BLaER1 (cell line): ENCODE measurements at regions not wholly inside any gene's neighbourhood (a gene's known extent, or its start where the extent isn't known, plus 50 kb on each side); places are given as distances from the start of the nearest gene placed in this dataset.
A peak's percentile ranks its signal among the peaks of the same experiment; 100 is the strongest.
"Not testable (repeated sequence)": the region's sequence is repeated elsewhere in the genome, so short reads cannot be mapped to it uniquely, and the experiment has no call there.

Experiments
- H3K27ac ChIP-seq: shearing (Covaris generic); formaldehyde crosslinking; 2 replicates; pipeline ENCODE4 v1.8.1; 2022
- H3K27me3 ChIP-seq: shearing (Covaris generic); formaldehyde crosslinking; 2 replicates; pipeline ENCODE4 v1.8.1; 2022
- H3K36me3 ChIP-seq: shearing (Covaris generic); formaldehyde crosslinking; 2 replicates; pipeline ENCODE4 v1.8.1; 2022
- H3K4me1 ChIP-seq: shearing (Covaris generic); formaldehyde crosslinking; 2 replicates; pipeline ENCODE4 v1.8.1; 2022
- H3K4me2 ChIP-seq: shearing (Covaris generic); formaldehyde crosslinking; 2 replicates; pipeline ENCODE4 v1.8.1; 2022
- H3K4me3 ChIP-seq: shearing (Covaris generic); formaldehyde crosslinking; 2 replicates; pipeline ENCODE4 v1.8.1; 2022
- H3K9ac ChIP-seq: shearing (Covaris generic); formaldehyde crosslinking; 2 replicates; pipeline ENCODE4 v1.8.1; 2022
- H3K9me3 ChIP-seq: shearing (Covaris generic); formaldehyde crosslinking; 2 replicates; pipeline ENCODE4 v1.8.1; 2022
- H4K20me1 ChIP-seq: shearing (Covaris generic); formaldehyde crosslinking; 2 replicates; pipeline ENCODE4 v1.8.1; 2022
- Cebpa-rat ChIP-seq: shearing (Covaris generic); IDR thresholded peaks from 2 replicates; pipeline ENCODE4 v1.8.1; 2022

- Histone ChIP-seq H3K4me2 (no peak overlapping the region), H4K20me1 (no peaks in the 10 kb centered on the region), H3K27me3 (no peaks in the 10 kb centered on the region), H3K27ac (no peak overlapping the region), H3K36me3 (no peaks in the 10 kb centered on the region), H3K4me3 (no peak overlapping the region), H3K9ac (no peak overlapping the region), H3K4me1 (no peaks in the 10 kb centered on the region), H3K9me3 (no peaks in the 10 kb centered on the region; the same call in 1 of the 2 replicates)
- no peak for TF ChIP-seq Cebpa-rat
These were observed 468.2 kb upstream of the CCDC196 start for GRCh38 chr14:66017927-66018326.

DNA sequence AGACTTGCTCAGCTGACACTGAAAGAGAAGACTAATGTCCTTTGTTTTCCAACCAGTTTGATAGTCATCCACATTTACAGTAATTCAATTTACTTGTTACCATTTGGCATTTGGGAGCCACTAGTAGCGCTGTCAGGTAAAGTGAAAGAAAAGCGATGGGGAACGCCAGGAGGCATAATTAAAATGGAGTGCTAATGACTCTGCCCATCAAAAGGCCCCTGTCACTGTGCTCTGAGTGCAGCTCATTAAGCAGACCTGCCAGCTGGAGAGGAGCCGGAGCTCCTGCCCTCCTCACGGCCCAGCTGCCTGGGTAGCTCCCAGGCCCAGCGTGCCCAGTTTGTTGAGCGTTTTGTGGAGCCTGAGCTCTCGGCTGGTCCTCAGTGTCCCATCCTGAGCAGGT lies 463.6 kb upstream of the CCDC196 start:
- Histone ChIP-seq H3K4me2 (no peak overlapping the region), H3K4me1 (no peaks in the 10 kb centered on the region), H3K27me3 (no peaks in the 10 kb centered on the region), H3K27ac (no peak overlapping the region), H4K20me1 (no peaks in the 10 kb centered on the region), H3K4me3 (no peak overlapping the region), H3K9me3 (no peaks in the 10 kb centered on the region), H3K36me3 (no peaks in the 10 kb centered on the region), H3K9ac (no peak overlapping the region)
- TF ChIP-seq Cebpa-rat: no peak

GRCh38 chr14:66025779-66026178 lies 460.4 kb upstream of the CCDC196 start:
- no peaks in the 10 kb centered on the region for H3K27me3 ChIP-seq
- H3K36me3 ChIP-seq: no peaks in the 10 kb centered on the region
- H3K4me1 ChIP-seq: no peaks in the 10 kb centered on the region
- no peak overlapping the region for H3K9ac ChIP-seq
- no peak overlapping the region for H3K27ac ChIP-seq
- no peaks in the 10 kb centered on the region for H4K20me1 ChIP-seq
- H3K9me3 ChIP-seq: no peaks in the 10 kb centered on the region
- H3K4me3 ChIP-seq: no peak overlapping the region
- H3K4me2 ChIP-seq: no peak overlapping the region
- no peak for TF ChIP-seq Cebpa-rat

DNA sequence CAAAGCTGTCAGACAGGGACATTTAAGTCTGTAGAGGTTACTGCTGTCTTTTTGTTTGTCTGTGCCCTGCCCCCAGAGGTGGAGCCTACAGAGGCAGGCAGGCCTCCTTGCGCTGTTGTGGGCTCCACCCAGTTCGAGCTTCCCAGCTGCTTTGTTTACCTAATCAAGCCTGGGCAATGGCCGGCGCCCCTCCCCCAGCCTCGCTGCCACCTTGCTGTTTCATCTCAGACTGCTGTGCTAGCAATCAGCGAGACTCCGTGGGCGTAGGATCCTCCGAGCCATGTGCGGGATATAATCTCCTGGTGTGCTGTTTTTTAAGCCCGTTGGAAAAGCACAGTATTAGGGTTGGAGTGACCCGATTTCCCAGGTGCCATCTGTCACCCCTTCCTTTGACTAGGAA lies 454.2 kb upstream of the CCDC196 start:
- H4K20me1 ChIP-seq, H3K27me3 ChIP-seq, H3K4me3 ChIP-seq, H3K9me3 ChIP-seq, H3K4me1 ChIP-seq, H3K9ac ChIP-seq, H3K27ac ChIP-seq, H3K4me2 ChIP-seq, H3K36me3 ChIP-seq: not testable (repeated sequence)

GRCh38 chr14:66032800-66033199 lies 453.4 kb upstream of the CCDC196 start:
- Histone ChIP-seq H3K36me3 (no peaks in the 10 kb centered on the region), H3K4me2 (no peak overlapping the region), H3K9ac (no peak overlapping the region), H3K27me3 (no peaks in the 10 kb centered on the region), H3K27ac (no peak overlapping the region), H3K4me1 (no peaks in the 10 kb centered on the region), H3K9me3 (0 out of 2 replicates have a peak, but pooled peaks cover 7% of the 10 kb centered on the region), H3K4me3 (no peak overlapping the region), H4K20me1 (no peaks in the 10 kb centered on the region)
- TF ChIP-seq Cebpa-rat: no peak

DNA sequence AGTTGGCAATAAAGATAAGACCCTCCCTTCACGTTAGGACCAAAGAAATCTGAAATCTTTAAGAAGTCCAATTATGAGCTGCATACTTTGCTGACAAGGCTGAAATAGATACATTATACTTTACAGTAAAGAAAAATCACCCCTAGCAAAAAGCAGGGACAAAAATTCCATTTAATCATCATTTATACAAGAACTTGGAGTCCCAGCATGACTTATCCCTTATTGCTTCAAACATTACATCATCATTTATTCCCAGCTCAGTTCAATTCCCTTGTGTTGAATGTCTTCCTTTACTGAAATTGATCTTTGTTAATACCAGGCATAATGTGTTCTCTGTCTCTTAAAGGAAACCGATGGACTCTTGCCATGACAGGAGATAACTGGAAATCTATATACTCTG lies 449.6 kb upstream of the CCDC196 start:
- Histone ChIP-seq H4K20me1 (no peaks in the 10 kb centered on the region), H3K27ac (no peak overlapping the region), H3K4me2 (no peak overlapping the region), H3K9ac (no peak overlapping the region), H3K36me3 (no peaks in the 10 kb centered on the region), H3K27me3 (no peaks in the 10 kb centered on the region), H3K9me3 (0 out of 2 replicates have a peak, but pooled peaks cover 4% of the 10 kb centered on the region), H3K4me3 (no peak overlapping the region), H3K4me1 (no peaks in the 10 kb centered on the region)
- no peak for TF ChIP-seq Cebpa-rat

DNA sequence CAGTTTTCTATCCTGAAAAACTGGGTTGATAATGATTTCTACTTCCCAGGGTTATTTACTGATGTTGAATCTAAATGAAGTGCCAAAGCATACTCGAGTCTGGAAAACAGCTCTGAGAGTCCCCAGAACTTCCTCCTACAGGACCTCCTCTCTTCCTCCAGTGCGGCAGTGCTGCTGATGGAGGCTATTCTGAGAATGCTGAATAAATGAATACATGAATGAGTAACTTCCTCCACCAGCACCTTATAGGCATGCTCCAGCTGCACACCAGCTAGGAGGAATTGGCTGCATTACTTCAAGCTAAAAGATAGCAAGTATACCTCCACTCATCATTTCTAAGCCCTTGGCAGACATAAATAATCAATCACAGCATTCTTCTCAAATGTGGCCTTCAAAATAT lies 448.8 kb upstream of the CCDC196 start:
- H3K36me3 ChIP-seq: no peaks in the 10 kb centered on the region

GRCh38 chr14:66038212-66038611 lies 448.0 kb upstream of the CCDC196 start:
- H3K27ac ChIP-seq: no peak overlapping the region
- TF ChIP-seq Cebpa-rat: no peak
- H3K4me3 ChIP-seq: no peak overlapping the region
- H4K20me1 ChIP-seq: no peaks in the 10 kb centered on the region
- H3K36me3 ChIP-seq: no peaks in the 10 kb centered on the region
- H3K4me1 ChIP-seq: no peaks in the 10 kb centered on the region
- H3K4me2 ChIP-seq: no peak overlapping the region
- H3K27me3 ChIP-seq: no peaks in the 10 kb centered on the region
- no peaks in the 10 kb centered on the region for H3K9me3 ChIP-seq
- no peak overlapping the region for H3K9ac ChIP-seq

More for the DNA sequence above, 448.8 kb upstream of the CCDC196 start:
- H3K4me3 ChIP-seq: no peak overlapping the region
- H3K27me3 ChIP-seq: no peaks in the 10 kb centered on the region
- no peak overlapping the region for H3K27ac ChIP-seq
- no peak overlapping the region for H3K4me2 ChIP-seq
- no peak overlapping the region for H3K9ac ChIP-seq
- no peaks in the 10 kb centered on the region for H4K20me1 ChIP-seq
- no peaks in the 10 kb centered on the region for H3K4me1 ChIP-seq
- H3K9me3 ChIP-seq: no peaks in the 10 kb centered on the region
- no peak for TF ChIP-seq Cebpa-rat

DNA sequence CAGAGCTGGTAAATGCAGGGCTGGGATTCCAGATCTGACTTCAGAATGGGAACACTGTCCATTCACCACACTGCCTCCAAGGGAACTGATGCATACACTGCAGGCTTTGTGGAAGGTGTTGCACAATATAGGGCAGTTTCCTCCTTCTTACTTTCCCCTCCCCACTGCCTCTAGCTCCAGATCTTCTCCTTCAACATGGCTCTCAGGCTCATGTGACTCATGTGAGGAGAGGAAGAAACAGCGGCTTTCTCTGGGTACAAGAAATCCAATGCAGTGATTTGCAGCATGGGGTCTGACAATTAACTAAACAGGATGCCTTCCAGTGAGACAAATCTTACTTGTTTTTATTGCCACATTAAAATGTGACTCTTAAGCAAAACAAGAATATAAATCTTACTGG lies 447.6 kb upstream of the CCDC196 start:
- Histone ChIP-seq H3K27ac (no peak overlapping the region), H3K9ac (no peak overlapping the region)
- peak; percentile 56; the same call in 1 of the 2 replicates for TF ChIP-seq Cebpa-rat

DNA sequence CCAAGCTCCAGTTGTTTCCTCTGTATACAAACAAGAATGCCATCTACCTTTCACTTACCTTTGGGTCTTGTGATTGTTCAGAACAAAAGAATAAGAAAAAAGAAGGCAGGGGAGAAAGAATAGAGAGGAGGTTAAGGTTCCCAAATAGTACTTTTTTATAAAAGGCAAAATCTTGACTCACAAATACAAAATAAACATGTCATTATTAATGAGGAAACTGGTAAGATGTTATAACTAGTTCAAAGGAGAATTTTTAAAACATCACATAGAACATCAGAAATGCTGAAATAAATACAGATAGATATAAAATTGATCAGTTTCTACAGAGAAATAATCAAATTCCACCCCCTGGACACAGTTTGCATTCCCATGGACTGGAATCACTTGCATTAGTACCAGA lies 446.7 kb upstream of the CCDC196 start:
- Histone ChIP-seq H3K27me3 (no peaks in the 10 kb centered on the region), H3K9me3 (no peaks in the 10 kb centered on the region), H3K27ac (no peak overlapping the region), H3K4me3 (no peak overlapping the region), H3K4me1 (no peaks in the 10 kb centered on the region), H3K36me3 (no peaks in the 10 kb centered on the region), H3K9ac (no peak overlapping the region), H3K4me2 (no peak overlapping the region), H4K20me1 (no peaks in the 10 kb centered on the region)
- no peak for TF ChIP-seq Cebpa-rat

More for the DNA sequence above, 447.6 kb upstream of the CCDC196 start:
- H4K20me1 ChIP-seq: no peaks in the 10 kb centered on the region
- H3K4me1 ChIP-seq: no peaks in the 10 kb centered on the region
- no peaks in the 10 kb centered on the region for H3K27me3 ChIP-seq
- H3K4me3 ChIP-seq: no peak overlapping the region
- no peaks in the 10 kb centered on the region for H3K9me3 ChIP-seq
- H3K36me3 ChIP-seq: no peaks in the 10 kb centered on the region
- H3K4me2 ChIP-seq: no peak overlapping the region

- Histone ChIP-seq H3K4me2 (no peak overlapping the region), H3K4me1 (no peaks in the 10 kb centered on the region), H3K9me3 (no peaks in the 10 kb centered on the region), H3K9ac (no peak overlapping the region), H3K36me3 (no peaks in the 10 kb centered on the region), H3K27me3 (no peaks in the 10 kb centered on the region), H4K20me1 (no peaks in the 10 kb centered on the region), H3K4me3 (no peak overlapping the region), H3K27ac (no peak overlapping the region)
- no peak for TF ChIP-seq Cebpa-rat
These were observed 444.6 kb upstream of the CCDC196 start for GRCh38 chr14:66041582-66041981.
